GM10266 (cell line): ENCODE measurements at regions not wholly inside any gene's neighbourhood (a gene's known extent, or its start where the extent isn't known, plus 50 kb on each side); places are given as distances from the start of the nearest gene placed in this dataset.
"Not testable (repeated sequence)": the region's sequence is repeated elsewhere in the genome, so short reads cannot be mapped to it uniquely, and the experiment has no call there.

Experiments used
- DNase-seq: peaks from one replicate; pipeline ENCODE4 v3.0.0; 2012; ENCODE audit errors: extremely low spot score
- CTCF ChIP-seq: IDR thresholded peaks from 2 replicates; pipeline ENCODE4 v1.5.1; 2012; ENCODE audit warnings: mild to moderate bottlenecking, low read depth; ENCODE audit not compliant: control insufficient read depth, insufficient read depth; ENCODE audit errors: missing control alignments

GRCh38 chr2:223486751-223487150 is 115.4 kb downstream of the SCG2 start:
- no peak for DNase-seq
- TF ChIP-seq CTCF = no peak

DNA sequence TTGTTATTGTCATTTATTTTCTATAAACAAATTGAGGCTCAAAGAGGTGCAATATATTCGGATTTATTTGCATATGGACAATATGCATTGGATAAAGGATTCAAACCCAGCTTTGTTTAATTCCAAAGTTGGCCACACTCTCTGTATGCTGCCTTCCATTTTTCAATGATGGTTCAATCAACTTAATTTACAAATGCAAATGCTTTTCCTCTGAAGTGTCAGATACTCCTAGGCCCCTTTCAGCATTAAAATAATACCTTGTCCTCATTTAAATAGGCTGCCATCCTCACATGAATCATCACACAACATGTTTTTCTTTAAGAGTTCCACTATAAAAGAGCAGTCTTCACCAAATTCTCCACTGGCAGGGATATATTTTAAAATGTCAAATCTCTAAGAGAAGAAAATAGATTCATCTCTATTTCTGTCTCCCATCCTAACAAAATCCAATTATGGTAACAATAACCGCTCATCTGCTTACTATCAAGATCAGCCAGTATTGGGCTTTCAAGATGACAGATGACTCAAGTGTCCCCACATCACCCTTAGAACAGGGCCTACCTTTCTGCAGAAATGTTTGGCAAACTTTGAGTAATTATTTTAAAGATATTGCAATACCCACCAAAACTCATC is 114.8 kb downstream of the SCG2 start:
- no peak for DNase-seq
- no peak for TF ChIP-seq CTCF

DNA sequence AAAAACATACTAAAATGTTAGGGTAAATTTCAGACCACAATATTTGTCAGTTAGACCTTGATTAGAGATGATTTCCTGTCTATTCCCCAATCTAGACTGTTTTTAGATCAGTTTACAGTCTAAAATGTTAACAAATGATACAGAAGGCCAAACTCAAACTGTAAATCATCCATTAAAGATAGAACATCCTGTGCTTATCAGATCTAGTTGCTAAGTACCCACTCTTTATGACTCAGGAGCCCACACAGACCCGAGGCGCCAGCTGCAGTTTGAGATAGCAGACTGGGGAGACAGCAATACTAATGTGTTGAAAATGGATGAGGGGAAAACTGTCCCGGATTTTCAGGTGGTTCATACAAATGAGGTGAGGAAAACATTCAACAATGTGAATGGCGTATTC is 113.3 kb downstream of the SCG2 start:
- TF ChIP-seq CTCF = no peak
- no peak for DNase-seq

- no peak for DNase-seq
- TF ChIP-seq CTCF = no peak
Observed at GRCh38 chr2:223494496-223494895, 107.7 kb downstream of the SCG2 start.

GRCh38 chr2:223494942-223495341 is 107.2 kb downstream of the SCG2 start:
- no peak for DNase-seq
- no peak for TF ChIP-seq CTCF

GRCh38 chr2:223496853-223497252 is 105.3 kb downstream of the SCG2 start:
- DNase-seq = not testable (repeated sequence)

GRCh38 chr2:223500709-223501108 is 101.5 kb downstream of the SCG2 start:
- no peak for DNase-seq
- TF ChIP-seq CTCF = no peak

DNA sequence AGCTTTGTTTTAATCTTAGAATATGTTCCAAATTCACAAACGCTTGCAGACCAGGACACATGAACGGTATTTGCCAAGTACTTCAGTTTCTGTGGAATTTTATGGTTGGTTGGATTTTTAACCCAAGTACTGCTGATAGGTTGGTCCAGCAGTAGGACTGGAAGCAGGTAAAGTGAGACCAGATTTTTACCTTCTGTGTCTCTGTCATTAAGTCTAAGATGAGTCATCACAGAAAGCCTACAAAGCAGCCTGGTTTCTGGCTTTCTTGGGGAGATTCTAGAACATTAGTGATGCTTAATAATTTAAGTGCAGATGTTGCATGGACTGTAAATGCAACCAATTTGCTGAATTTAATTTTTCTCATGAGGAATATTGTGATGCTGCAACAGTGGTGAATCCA is 100.5 kb downstream of the SCG2 start:
- DNase-seq = no peak

More for the DNA sequence above, 100.5 kb downstream of the SCG2 start:
- no peak for TF ChIP-seq CTCF
